Ramos (cell line): ENCODE measurements at regions not wholly inside any gene's neighbourhood (a gene's known extent, or its start where the extent isn't known, plus 50 kb on each side); places are given as distances from the start of the nearest gene placed in this dataset.

Experiments
- in situ Hi-C: fragments of 300-500 bp; cut with MboI; formaldehyde crosslinking; loops from one replicate; pipeline ENCODE4 v1.14.3; 2022; ENCODE audit warnings: low sequenced_read_pairs; ENCODE audit not compliant: unreplicated experiment

DNA sequence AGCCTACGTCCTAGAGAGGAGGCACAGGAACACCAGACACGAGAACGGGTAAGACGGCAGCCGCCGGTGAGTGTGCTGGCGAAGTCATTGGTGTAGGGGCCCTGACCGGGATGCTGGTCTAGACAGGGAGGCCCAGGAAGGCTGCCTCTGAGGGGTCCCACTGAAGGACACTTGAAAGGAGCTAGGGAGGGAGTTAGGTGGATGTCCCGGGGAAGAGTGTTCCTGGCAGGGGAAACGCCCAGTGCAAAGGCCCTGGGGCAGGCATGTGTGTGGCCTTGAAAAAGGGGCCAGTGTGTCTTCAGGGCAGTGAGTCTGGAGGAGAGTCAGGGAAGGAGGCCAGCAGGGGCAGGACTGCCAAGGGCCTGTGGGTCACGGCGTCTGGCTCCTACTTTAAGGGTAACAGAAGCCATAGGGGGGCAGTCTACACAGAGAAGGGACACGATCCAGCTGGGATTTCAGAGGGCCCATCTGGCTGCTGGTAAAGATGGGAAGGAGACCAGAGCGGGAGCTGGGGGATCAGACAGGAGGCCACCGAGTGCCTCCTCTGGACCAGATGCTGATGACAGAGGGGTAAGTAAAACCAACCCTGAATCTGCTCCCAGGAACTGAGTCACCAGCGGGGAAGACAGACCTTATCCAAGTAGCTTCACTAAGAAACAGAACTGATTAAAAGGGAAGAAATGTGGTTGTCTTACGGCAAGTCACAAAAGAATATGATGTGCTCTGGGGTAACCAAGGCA is 115.9 kb downstream of the LITAF start:
- in situ Hi-C loops = no loop called here

GRCh38 chr16:11471548-11471947 is 115.2 kb downstream of the LITAF start:
- in situ Hi-C loops = no loop called here

DNA sequence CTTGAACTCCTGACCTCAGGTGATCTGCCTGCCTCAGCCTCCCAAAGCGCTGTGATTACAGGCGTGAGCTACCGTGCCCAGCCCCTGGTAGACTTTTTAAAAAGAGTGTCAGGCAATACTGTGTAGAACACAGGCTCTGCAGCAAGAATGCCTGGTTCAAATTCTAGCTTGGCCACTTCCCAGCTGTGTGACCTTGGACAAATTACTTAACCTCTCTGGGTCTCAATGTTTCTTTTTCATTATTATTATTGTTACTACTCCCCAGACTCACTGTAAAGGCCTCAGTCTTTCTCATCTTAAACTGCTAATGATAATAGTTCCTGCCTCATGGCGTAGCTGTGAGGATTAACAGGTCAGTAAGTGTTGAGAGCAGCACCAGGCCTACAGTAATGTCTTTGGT is 114.3 kb downstream of the LITAF start:
- in situ Hi-C loops = no loop called here

DNA sequence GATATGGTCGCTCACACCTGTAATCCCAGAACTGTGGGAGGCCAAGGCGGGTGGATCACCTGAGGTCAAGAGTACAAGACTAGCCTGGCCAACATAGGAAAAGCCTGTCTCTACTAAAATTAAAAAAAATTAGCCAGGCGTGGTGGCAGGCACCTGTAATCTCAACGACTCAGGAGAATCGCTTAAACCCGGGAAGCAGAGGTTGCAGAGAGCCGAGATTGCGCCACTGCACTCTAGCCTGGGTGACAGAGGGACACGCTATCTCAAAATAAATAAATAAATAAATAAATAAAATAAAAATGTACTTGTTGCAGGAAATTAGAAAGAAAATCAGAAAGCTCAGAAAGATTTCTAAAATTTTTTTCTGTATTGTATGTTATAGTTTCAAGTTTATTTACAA is 113.9 kb downstream of the LITAF start:
- in situ Hi-C loops = no loop called here

DNA sequence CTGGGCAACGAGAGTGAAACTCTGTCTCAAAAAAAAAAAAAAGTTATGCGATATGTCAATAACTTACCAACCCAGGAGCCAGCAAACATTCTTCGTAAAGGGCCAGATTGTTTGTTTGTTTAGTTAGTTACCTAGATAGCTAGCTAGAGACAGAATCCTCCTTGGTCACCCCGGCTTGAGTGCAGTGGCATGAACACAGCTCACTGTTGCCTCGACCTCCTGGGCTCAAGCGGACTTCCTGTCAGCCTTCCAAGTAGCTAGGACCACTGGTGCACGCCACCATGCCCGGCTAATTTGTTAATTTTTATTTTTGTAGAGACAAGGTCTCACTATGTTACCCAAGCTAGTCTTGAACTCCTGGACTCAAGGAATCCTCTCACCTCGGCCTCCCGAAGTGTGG is 113.0 kb downstream of the LITAF start:
- in situ Hi-C loops = no loop called here

GRCh38 chr16:11474617-11475291 is 112.0 kb downstream of the LITAF start:
- in situ Hi-C loops = no loop called here

- in situ Hi-C loops = no loop called here
Measured at GRCh38 chr16:11475896-11476630, 110.7 kb downstream of the LITAF start.

GRCh38 chr16:11476676-11477075 is 110.0 kb downstream of the LITAF start:
- in situ Hi-C loops = no loop called here

DNA sequence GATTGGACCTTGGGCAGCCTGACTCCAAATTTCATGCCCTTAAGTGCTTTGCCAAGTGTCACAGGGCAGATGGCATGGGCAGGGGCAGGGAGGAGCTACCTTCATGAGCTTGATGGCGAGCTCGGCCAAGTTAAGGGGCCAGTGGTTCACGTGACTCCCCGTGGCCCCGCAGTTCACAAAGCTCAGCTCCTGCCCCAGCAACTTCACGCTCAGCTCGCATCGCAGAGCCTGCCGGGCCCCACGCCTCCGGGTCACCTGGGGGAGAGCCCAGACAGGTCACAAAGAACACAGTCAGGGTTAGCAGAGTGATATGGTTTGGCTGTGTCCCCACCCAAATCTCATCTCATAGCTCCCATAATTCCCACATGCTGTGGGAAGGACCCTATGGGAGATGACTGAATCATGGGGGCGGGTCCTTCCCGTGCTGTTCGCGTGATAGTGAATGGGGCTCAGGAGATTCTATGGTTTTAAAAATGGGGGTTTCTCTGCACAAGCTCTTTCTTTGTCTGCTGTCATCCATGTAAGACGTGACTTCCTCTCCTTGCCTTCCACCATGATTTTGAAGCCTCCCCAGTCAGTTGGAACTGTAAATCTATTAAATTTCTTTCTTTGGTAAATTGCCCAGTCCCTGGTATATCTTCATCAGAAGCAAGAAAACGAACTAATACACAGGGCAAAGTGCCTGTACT is 108.1 kb downstream of the LITAF start:
- in situ Hi-C loops = no loop called here

DNA sequence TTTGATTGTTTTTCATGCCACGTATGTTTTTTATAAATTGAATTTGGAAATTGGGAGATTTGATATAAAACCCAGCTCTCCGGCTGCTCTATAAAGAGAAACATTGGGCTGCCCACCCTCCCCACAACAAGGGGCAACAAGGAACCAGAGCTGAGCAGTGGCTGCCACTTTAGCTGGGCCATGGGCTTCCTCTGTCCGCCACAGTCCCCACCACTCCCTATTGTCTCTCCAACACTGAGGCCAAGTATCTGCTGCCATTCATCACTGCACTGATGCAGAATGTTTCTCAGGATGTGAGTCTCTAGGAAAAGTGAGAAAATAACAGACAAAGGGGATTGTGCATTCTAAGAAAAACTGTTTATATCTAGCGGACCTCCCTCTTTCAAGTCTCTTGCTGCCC is 106.8 kb downstream of the LITAF start:
- in situ Hi-C loops = no loop called here

DNA sequence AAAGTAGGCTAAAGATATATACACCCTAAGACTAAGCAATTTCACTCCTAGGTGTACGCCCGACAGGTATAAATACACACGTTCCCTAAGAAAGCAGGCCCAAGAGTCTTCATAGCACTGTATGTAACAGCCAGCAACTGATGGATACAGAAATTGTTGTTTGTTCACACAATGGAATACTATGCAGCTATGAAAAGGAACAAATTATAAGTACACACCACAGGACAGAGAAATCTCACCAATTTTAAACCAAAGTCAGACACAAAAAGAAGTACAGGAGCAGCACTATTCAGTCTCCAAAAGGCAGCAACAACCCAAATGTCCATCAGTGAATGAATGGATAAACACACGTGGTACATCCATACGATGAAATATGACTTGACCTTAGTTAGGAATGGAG is 106.1 kb downstream of the LITAF start:
- in situ Hi-C loops = no loop called here

- in situ Hi-C loops = no loop called here
Measured at GRCh38 chr16:11481987-11482386, 104.7 kb downstream of the LITAF start.

DNA sequence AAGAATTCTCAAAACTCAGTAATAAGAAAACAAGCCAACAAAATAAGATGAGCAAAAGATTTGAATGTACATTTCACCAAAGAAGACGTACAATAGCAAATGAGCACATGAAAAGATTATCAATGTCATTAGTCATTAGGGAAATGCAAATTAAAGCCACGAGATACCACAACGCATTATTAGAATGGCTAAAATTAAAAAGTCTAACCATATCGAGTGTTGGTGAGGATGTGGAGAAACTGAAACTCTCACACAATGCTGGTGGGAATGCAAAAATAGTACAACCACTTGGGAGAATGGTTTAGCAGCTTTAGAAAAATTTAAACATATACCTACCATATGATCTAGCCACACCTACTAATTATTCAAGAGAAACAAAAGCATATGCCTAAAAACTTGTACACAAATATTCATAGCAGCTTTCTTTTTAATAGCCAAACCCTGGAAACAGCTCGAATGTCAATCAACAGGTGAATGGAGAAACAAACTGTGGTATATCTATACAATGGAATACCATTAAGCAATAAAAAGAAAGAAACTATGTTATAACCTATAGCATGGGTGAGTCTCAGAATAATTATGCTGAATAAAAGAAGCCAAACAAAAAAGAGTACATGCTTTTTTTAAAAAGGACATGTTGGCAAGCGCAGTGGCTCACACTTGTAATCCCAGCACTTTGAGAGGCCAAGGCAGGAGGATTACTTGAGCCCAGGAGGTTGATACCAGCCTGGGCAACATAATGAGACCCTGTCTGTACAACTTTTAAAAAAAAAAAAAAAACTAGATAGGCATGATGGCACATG is 103.6 kb downstream of the LITAF start:
- in situ Hi-C loops = no loop called here

- in situ Hi-C loops = no loop called here
Measured at GRCh38 chr16:11484691-11485258, 101.9 kb downstream of the LITAF start.

DNA sequence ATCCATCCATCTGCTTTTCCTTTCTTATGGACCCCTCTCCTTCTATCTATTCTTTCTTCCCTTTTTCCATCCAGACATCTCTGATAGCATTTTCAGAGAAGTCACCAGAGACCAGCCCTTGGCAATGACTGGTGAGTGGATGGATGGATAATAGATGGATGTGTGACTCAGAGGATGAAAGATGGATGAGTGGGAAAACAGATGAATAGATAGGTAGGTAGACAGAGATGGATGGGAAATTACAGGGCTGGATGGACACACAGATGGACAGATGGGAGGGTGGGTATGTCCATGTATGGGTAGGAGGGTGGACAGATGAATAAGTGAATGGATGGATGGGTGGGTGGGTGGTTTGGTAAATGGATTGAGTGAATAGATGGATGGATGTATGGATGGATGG is 101.0 kb downstream of the LITAF start:
- in situ Hi-C loops = no loop called here

DNA sequence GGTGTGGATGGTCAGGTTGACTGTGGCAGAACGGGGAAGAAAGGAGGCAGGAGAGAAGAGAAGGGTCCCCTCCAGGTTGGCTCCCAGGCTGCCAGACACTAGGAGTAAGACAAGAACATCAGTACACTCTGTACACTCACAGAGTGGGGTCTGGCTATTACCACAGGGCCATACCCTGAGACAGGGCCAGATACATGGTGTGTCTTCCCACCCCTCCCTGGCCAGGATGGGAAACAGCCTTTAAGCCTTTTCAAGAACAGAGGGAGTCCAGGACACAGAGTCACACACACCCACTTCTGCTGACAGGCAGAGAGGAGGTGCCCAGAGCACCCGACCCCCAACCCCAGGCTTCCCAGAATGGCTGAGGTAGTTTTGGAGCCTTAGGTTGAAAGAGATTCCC is 99.4 kb downstream of the LITAF start:
- in situ Hi-C loops = no loop called here

GRCh38 chr16:11488304-11488703 is 98.4 kb downstream of the LITAF start:
- in situ Hi-C loops = no loop called here

GRCh38 chr16:11491524-11491923 is 95.2 kb downstream of the LITAF start:
- in situ Hi-C loops = no loop called here

DNA sequence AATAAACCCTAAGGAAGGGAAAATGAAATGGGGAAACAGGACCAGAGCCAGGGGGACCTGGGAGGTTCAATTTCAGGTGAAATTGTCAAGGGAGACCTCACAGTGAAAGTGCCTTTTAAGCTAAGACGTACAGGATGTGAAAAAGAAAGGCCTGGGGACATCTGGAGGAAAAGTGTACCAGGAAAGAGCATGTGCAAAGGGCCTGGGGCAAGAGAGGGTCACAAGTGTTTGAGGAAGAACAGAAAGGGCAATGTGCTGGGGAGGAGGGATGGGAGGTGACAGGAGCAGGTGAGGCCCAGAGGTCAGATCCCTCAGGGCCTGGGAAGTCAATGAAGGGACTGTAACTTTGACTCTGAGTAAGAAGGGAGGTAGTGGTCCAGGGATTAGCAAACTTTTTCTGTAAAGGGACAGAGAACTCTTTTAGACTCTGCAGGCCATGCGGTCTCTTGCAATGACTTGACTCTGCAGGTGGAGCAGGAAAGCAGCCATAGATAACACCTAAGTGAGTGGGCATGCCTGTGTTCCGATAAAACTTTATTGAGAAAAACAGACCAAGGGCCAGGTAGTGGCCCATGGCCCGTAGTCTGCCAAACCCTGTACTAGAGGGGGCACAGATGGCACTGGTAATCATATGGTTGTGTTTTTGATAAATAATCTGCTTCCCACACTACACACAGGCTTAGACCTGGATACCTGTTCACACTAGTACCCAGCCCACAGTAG is 93.8 kb downstream of the LITAF start:
- in situ Hi-C loops = no loop called here
